Activated CD4-positive, alpha-beta T cell treated with anti-CD3 and anti-CD28 coated beads, Interleukin-2, amount 50 U/mL, for 4 hours (primary cell): ENCODE measurements at regions not wholly inside any gene's neighbourhood (a gene's known extent, or its start where the extent isn't known, plus 50 kb on each side); places are given as distances from the start of the nearest gene placed in this dataset.

Experiments
- DNase-seq, 2 experiments: peaks; one replicate each; pipeline ENCODE4 v3.0.0-alpha.2; 2020

GRCh38 chr18:42412896-42413295 lies 457.9 kb downstream of the PIK3C3 start:
- DNase-seq, result no peak

- no peak for DNase-seq
These were observed 458.8 kb downstream of the PIK3C3 start for GRCh38 chr18:42413870-42414269.

GRCh38 chr18:42414756-42415454 lies 459.9 kb downstream of the PIK3C3 start:
- DNase-seq, result no peak

GRCh38 chr18:42417189-42417588 lies 462.2 kb downstream of the PIK3C3 start:
- no peak for DNase-seq

- no peak for DNase-seq
These were observed 463.1 kb downstream of the PIK3C3 start for GRCh38 chr18:42418121-42418520.

GRCh38 chr18:42425025-42425424 lies 470.0 kb downstream of the PIK3C3 start:
- no peak for DNase-seq

GRCh38 chr18:42426496-42427015 lies 471.5 kb downstream of the PIK3C3 start:
- no peak for DNase-seq

GRCh38 chr18:42429196-42429595 lies 474.2 kb downstream of the PIK3C3 start:
- no peak for DNase-seq

GRCh38 chr18:42436222-42436765 lies 481.3 kb downstream of the PIK3C3 start:
- no peak for DNase-seq

- DNase-seq, result no peak
These were observed 482.0 kb downstream of the PIK3C3 start for GRCh38 chr18:42437001-42437400.

- DNase-seq, result no peak
These were observed 482.6 kb downstream of the PIK3C3 start for GRCh38 chr18:42437646-42438045.

- no peak for DNase-seq
These were observed 487.6 kb downstream of the PIK3C3 start for GRCh38 chr18:42442656-42443055.

GRCh38 chr18:42444349-42444748 lies 489.3 kb downstream of the PIK3C3 start:
- no peak for DNase-seq

GRCh38 chr18:42445359-42445758 lies 490.3 kb downstream of the PIK3C3 start:
- DNase-seq, result no peak

- no peak for DNase-seq
These were observed 491.2 kb downstream of the PIK3C3 start for GRCh38 chr18:42446195-42446594.

- no peak for DNase-seq
These were observed 492.7 kb downstream of the PIK3C3 start for GRCh38 chr18:42447688-42448087.

GRCh38 chr18:42458226-42458625 lies 503.2 kb downstream of the PIK3C3 start:
- DNase-seq, result no peak

- DNase-seq, result no peak
These were observed 504.8 kb downstream of the PIK3C3 start for GRCh38 chr18:42459873-42460272.

GRCh38 chr18:42471885-42472284 lies 516.9 kb downstream of the PIK3C3 start:
- no peak for DNase-seq

GRCh38 chr18:42473611-42474010 lies 518.6 kb downstream of the PIK3C3 start:
- DNase-seq, result no peak

GRCh38 chr18:42474577-42474976 lies 519.5 kb downstream of the PIK3C3 start:
- no peak for DNase-seq

- DNase-seq, result no peak
These were observed 520.1 kb downstream of the PIK3C3 start for GRCh38 chr18:42475157-42475556.

GRCh38 chr18:42477267-42477666 lies 522.2 kb downstream of the PIK3C3 start:
- no peak for DNase-seq

GRCh38 chr18:42480441-42480840 lies 525.4 kb downstream of the PIK3C3 start:
- no peak for DNase-seq

- DNase-seq, result no peak
These were observed 529.6 kb downstream of the PIK3C3 start for GRCh38 chr18:42484648-42485047.
